ENCODE measurements at regions not wholly inside any gene's neighbourhood (a gene's known extent, or its start where the extent isn't known, plus 50 kb on each side); places are given as distances from the start of the nearest gene placed in this dataset.

- intact Hi-C loops (cut with micrococcal nuclease): no loop called here
- TF ChIP-seq SRF (IDR thresholded peaks at IDR 0.05; ENCODE audit: low read depth): no peak
- TF ChIP-seq MAX (IDR thresholded peaks at IDR 0.05): no peak
- TF ChIP-seq EGR1 (IDR thresholded peaks at IDR 0.05; ENCODE audit: low read depth): no peak
- TF ChIP-seq CEBPB (IDR thresholded peaks at IDR 0.05; ENCODE audit: low read depth): no peak
- TF ChIP-seq ZFX (IDR thresholded peaks at IDR 0.05): no peak
- TF ChIP-seq REST (IDR thresholded peaks at IDR 0.05; ENCODE audit: low read depth): no peak
- BruUV-seq (replicated peaks): no TSS peak
- ChIA-PET RAD21 (ENCODE audit: low non-redundant PET in 1 of 2, low total read pairs in 2 of 2, uncharacterized antibody in 2 of 2, unreplicated experiment in 2 of 2) (no interaction called here), CTCF (no interaction called here), POLR2A (no interaction called here)
- Histone ChIP-seq H3K79me2 (ENCODE audit: insufficient read depth, low read length) (no peaks in the 10 kb centered on the region), H3K4me3 (replicated peaks in 1 of 2; ENCODE audit: low read depth in 1 of 2, low read length in 2 of 2) (no peak overlapping the region), H4K20me1 (ENCODE audit: insufficient read depth) (no peaks in the 10 kb centered on the region), H3K4me1 (ENCODE audit: control insufficient read depth in 1 of 2, insufficient read depth in 2 of 2, low read length in 2 of 2) (no peaks in the 10 kb centered on the region), H3K27ac (ENCODE audit: low read depth, low read length) (no peak overlapping the region), H3K9me3 (ENCODE audit: control insufficient read depth in 1 of 2, insufficient read depth in 1 of 2, low read depth in 1 of 2, low read length in 2 of 2) (peaks cover 0 to 5% of the 10 kb centered on the region in 2 experiments; a peak in 2 of 4 replicates), H3K4me2 (ENCODE audit: low read length) (no peak overlapping the region), H3K27me3 (ENCODE audit: insufficient read depth, low read length) (no peaks in the 10 kb centered on the region), H3K9me2 (ENCODE audit: insufficient read depth) (no peaks in the 10 kb centered on the region), H2AFZ (ENCODE audit: low read depth, low read length, poor library complexity, severe bottlenecking) (no peak overlapping the region), H3K36me3 (ENCODE audit: control insufficient read depth in 1 of 2, insufficient read depth in 2 of 2, low read length in 2 of 2) (no peaks in the 10 kb centered on the region), H3K9ac (ENCODE audit: low read length) (no peak overlapping the region)
- ATAC-seq (no peak), DNase-seq (ENCODE audit: low read depth, low spot score) (no peak)
These were observed 443.8 kb upstream of the POU3F3 start for GRCh38 chr2:104410136-104410535.

- Histone ChIP-seq H3K4me2 (ENCODE audit: low read length) (no peak overlapping the region), H3K4me3 (replicated peaks in 1 of 2; ENCODE audit: low read depth in 1 of 2, low read length in 2 of 2) (no peak overlapping the region), H3K79me2 (ENCODE audit: insufficient read depth, low read length) (no peaks in the 10 kb centered on the region), H2AFZ (ENCODE audit: low read depth, low read length, poor library complexity, severe bottlenecking) (no peak overlapping the region), H4K20me1 (ENCODE audit: insufficient read depth) (no peaks in the 10 kb centered on the region), H3K27me3 (ENCODE audit: insufficient read depth, low read length) (no peaks in the 10 kb centered on the region), H3K27ac (ENCODE audit: low read depth, low read length) (no peak overlapping the region), H3K9ac (ENCODE audit: low read length) (no peak overlapping the region), H3K36me3 (ENCODE audit: control insufficient read depth in 1 of 2, insufficient read depth in 2 of 2, low read length in 2 of 2) (no peaks in the 10 kb centered on the region), H3K9me2 (ENCODE audit: insufficient read depth) (no peaks in the 10 kb centered on the region), H3K4me1 (ENCODE audit: control insufficient read depth in 1 of 2, insufficient read depth in 2 of 2, low read length in 2 of 2) (no peaks in the 10 kb centered on the region), H3K9me3 (ENCODE audit: control insufficient read depth in 1 of 2, insufficient read depth in 1 of 2, low read depth in 1 of 2, low read length in 2 of 2) (peaks cover 0 to 9% of the 10 kb centered on the region in 2 experiments; a peak in 2 of 4 replicates)
- RAD21 ChIA-PET (ENCODE audit: low non-redundant PET in 1 of 2, low total read pairs in 2 of 2, uncharacterized antibody in 2 of 2, unreplicated experiment in 2 of 2): no interaction called here
- TF ChIP-seq CTCF (IDR thresholded peaks at IDR 0.05 in 2 of 3, conservative IDR thresholded peaks at IDR 0.05 in 1 of 3; ENCODE audit: borderline replicate concordance in 1 of 3, insufficient read depth in 1 of 3, low read depth in 2 of 3, low read length in 2 of 3) (peak in 2 of 3 experiments; percentile 6 to 20; a peak in 2 of 6 replicates), ATF3 (IDR thresholded peaks at IDR 0.05) (no peak)
- intact Hi-C loops (cut with micrococcal nuclease): no loop called here
- ATAC-seq (no peak), DNase-seq (ENCODE audit: low read depth, low spot score) (no peak)
- no TSS peak for BruUV-seq (replicated peaks)
- CTCF ChIA-PET: no interaction called here
- POLR2A ChIA-PET: no interaction called here
These were observed 441.5 kb upstream of the POU3F3 start for GRCh38 chr2:104412384-104412783.
